Suprapubic skin (tissue), 4 donors: ENCODE measurements at regions not wholly inside any gene's neighbourhood (a gene's known extent, or its start where the extent isn't known, plus 50 kb on each side); places are given as distances from the start of the nearest gene placed in this dataset.

Experiments used
- DNase-seq, 2 donors: peaks; one replicate each; pipeline ENCODE4 v3.0.0-alpha.2; 2019; ENCODE audit warnings: low spot score in 2 of 2
- H3K27ac ChIP-seq: fragments of 200-600 bp; sonication (generic); one replicate; pipeline ENCODE4 v1.5.1; 2019
- H3K27me3 ChIP-seq: fragments of 200-600 bp; sonication (generic); one replicate; pipeline ENCODE4 v1.5.1; 2019
- H3K36me3 ChIP-seq: fragments of 200-600 bp; sonication (generic); one replicate; pipeline ENCODE4 v1.5.1; 2019
- H3K4me1 ChIP-seq: fragments of 200-600 bp; sonication (generic); one replicate; pipeline ENCODE4 v1.5.1; 2019
- H3K4me3 ChIP-seq: fragments of 200-600 bp; sonication (generic); one replicate; pipeline ENCODE4 v1.5.1; 2019; ENCODE audit warnings: mild to moderate bottlenecking
- H3K9me3 ChIP-seq: fragments of 200-600 bp; sonication (generic); one replicate; pipeline ENCODE4 v1.5.1; 2019
- EP300 ChIP-seq: sonication (generic); formaldehyde crosslinking; IDR thresholded peaks from one replicate; pipeline ENCODE4 v1.6.1; 2017; ENCODE audit warnings: antibody characterized with exemption
- POLR2A ChIP-seq, 2 donors: fragments of 450-650 bp; IDR thresholded peaks; one replicate each; pipeline ENCODE4 v1.6.1; 2017; ENCODE audit warnings: antibody characterized with exemption in 2 of 2, mild to moderate bottlenecking in 2 of 2, moderate library complexity in 2 of 2
- POLR2AphosphoS5 ChIP-seq, 3 donors: sonication (generic); formaldehyde crosslinking; IDR thresholded peaks; one replicate each; pipeline ENCODE4 v1.6.1; 2017; ENCODE audit warnings: antibody characterized with exemption in 3 of 3
- WGBS: methylation state at CpG from one replicate; pipeline ENCODE4 v1.1.5; 2018; 5-methylcytosine and 5-hydroxymethylcytosine counted together
- TF ChIP-seq, protein P1 (sequence below), 2 donors: fragments of 200-600 bp in 1 of 2; fragments of 450-650 bp in 1 of 2; sonication (generic) in 1 of 2; IDR thresholded peaks; one replicate each; pipeline ENCODE4 v1.5.1; 2016 to 2019; ENCODE audit warnings: antibody characterized with exemption in 2 of 2, mild to moderate bottlenecking in 1 of 2, moderate library complexity in 1 of 2

DNA sequence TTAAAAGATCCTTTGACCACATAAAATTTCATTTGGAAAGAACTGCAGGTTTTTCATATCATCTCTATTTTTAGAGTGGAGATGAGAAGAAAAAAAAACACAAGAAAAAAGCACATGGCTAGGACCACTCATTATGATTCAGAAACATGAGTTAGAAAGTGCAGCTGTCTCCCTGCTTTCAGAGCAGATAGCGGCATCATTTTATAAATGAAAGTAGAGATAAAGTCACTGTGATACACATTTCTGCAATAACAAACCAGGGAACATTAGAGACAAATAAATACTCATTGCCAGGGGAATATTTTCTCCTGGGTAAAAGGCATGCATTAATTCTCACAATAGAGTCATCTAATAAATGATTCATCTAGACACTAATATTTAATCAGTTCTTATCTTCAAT lies 87.5 kb upstream of the PLPPR4 start:
- no peaks in the 10 kb centered on the region for H3K9me3 ChIP-seq
- DNase-seq: no peak
- no peak overlapping the region for H3K4me3 ChIP-seq
- no peak for TF ChIP-seq POLR2A (IDR thresholded peaks at IDR 0.05)
- TF ChIP-seq POLR2AphosphoS5 (IDR thresholded peaks at IDR 0.05): no peak
- no peak for TF ChIP-seq EP300
- TF ChIP-seq, protein P1, sequence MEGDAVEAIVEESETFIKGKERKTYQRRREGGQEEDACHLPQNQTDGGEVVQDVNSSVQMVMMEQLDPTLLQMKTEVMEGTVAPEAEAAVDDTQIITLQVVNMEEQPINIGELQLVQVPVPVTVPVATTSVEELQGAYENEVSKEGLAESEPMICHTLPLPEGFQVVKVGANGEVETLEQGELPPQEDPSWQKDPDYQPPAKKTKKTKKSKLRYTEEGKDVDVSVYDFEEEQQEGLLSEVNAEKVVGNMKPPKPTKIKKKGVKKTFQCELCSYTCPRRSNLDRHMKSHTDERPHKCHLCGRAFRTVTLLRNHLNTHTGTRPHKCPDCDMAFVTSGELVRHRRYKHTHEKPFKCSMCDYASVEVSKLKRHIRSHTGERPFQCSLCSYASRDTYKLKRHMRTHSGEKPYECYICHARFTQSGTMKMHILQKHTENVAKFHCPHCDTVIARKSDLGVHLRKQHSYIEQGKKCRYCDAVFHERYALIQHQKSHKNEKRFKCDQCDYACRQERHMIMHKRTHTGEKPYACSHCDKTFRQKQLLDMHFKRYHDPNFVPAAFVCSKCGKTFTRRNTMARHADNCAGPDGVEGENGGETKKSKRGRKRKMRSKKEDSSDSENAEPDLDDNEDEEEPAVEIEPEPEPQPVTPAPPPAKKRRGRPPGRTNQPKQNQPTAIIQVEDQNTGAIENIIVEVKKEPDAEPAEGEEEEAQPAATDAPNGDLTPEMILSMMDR (IDR thresholded peaks at IDR 0.05): no peak
- 72% methylated on average over 1 of the region's 1 CpG for WGBS
- no peaks in the 10 kb centered on the region for H3K27me3 ChIP-seq
- H3K36me3 ChIP-seq: no peaks in the 10 kb centered on the region
- H3K4me1 ChIP-seq: peaks cover 6% of the 10 kb centered on the region
- H3K27ac ChIP-seq: no peak overlapping the region

DNA sequence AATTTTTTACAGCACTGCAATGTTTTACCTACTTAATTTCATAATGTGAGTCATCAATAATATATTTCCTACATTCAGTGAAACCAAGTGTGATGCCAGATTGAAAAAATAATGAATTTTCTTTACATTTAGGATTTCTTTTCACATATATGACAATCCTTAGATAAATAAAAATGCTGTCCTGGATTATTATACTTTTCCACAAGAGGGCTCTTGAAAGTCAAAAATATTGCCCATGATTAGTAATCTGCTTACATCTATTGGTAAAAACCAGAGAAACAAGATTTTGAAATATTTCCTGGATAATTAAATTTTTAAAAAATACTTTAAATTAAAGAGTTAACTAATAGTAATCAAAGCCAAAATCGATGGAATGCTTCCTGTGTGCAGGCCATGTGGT lies 86.8 kb upstream of the PLPPR4 start:
- Histone ChIP-seq H3K27ac (no peak overlapping the region), H3K36me3 (no peaks in the 10 kb centered on the region), H3K9me3 (no peaks in the 10 kb centered on the region), H3K4me1 (peaks cover 6% of the 10 kb centered on the region), H3K4me3 (no peak overlapping the region), H3K27me3 (no peaks in the 10 kb centered on the region)
- no peak for TF ChIP-seq EP300
- TF ChIP-seq, protein P1 (IDR thresholded peaks at IDR 0.05): no peak
- TF ChIP-seq POLR2AphosphoS5 (IDR thresholded peaks at IDR 0.05): no peak
- TF ChIP-seq POLR2A (IDR thresholded peaks at IDR 0.05): no peak
- DNase-seq: no peak
- 35% methylated on average over 1 of the region's 1 CpG for WGBS

DNA sequence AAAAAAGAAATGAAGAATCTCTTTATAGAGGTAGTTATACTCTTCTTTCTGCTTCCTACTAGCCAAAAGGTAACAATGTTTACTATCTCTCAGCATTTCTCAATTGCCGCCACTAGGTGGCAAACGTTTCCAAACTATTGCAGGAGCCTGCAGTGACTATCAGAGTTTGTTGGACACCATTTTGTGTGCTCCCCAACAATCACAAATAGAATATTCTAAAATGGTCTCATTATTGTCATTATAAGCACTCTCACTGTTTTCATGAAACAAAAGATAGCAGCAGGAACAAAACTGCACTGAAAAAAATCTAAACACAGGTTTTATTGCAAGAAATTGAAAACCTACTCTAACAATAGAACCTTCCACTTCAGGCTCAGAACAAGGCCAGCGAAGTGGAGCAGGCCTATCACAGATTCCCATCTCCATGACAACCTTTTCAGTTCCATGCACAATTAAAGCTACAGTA lies 83.9 kb upstream of the PLPPR4 start:
- 7% methylated on average over 3 of the region's 3 CpGs for WGBS
- Histone ChIP-seq H3K4me3 (no peak overlapping the region), H3K9me3 (no peaks in the 10 kb centered on the region), H3K4me1 (peaks cover 6% of the 10 kb centered on the region), H3K27ac (no peak overlapping the region), H3K36me3 (no peaks in the 10 kb centered on the region), H3K27me3 (no peaks in the 10 kb centered on the region)
- DNase-seq: peak; percentile 77 to 83
- TF ChIP-seq EP300 (no peak), POLR2A (IDR thresholded peaks at IDR 0.05) (no peak)
- TF ChIP-seq, protein P1 (IDR thresholded peaks at IDR 0.05): peak; percentile 59 to 64

DNA sequence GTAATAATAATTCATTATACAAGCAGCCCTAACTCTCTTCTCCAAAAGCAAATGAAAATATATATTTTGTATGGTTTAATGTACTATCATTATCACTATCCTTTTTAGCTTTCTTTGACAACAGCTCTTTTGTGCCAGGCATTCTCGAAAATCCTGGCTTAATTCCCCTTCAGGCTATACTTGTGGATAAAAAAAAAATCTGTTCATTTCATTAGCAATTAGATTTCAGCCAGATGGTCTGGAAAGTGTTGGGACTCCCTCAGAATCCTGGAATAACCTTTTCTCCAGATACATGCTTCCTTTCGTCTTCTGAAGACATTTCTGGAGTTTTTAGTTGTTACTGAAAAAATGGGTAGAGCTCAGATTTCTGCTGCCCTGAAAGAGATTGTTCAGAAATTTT lies 83.4 kb upstream of the PLPPR4 start:
- no peak for DNase-seq
- H3K9me3 ChIP-seq: no peaks in the 10 kb centered on the region
- H3K4me3 ChIP-seq: no peak overlapping the region
- H3K36me3 ChIP-seq: no peaks in the 10 kb centered on the region
- 35% methylated on average over 2 of the region's 2 CpGs for WGBS
- H3K27ac ChIP-seq: no peak overlapping the region
- H3K27me3 ChIP-seq: no peaks in the 10 kb centered on the region
- TF ChIP-seq, protein P1 (IDR thresholded peaks at IDR 0.05): no peak
- TF ChIP-seq POLR2A (IDR thresholded peaks at IDR 0.05): no peak
- TF ChIP-seq POLR2AphosphoS5 (IDR thresholded peaks at IDR 0.05): no peak
- TF ChIP-seq EP300: no peak
- H3K4me1 ChIP-seq: peaks cover 6% of the 10 kb centered on the region

DNA sequence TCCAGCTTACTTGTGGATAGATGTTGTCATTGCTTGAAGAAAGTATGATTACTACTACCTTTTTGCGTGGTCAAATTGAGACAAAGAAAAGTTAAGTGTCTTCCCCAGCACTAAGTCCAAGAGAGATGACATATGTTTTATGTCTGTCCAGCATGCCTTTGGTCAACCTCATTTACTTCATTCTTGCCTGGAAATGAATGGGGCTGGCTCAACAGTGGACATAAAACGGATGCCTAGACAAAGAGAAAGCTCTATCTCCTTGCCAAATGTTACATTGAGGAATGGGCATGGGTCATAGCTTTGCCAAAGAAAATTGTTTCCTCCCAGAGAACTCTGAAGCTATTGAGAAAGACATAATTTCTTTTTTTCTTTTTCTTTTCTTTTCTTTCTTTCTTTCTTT lies 82.4 kb upstream of the PLPPR4 start:
- H3K27me3 ChIP-seq: no peaks in the 10 kb centered on the region
- no peak overlapping the region for H3K4me3 ChIP-seq
- 75% methylated on average over 2 of the region's 2 CpGs for WGBS
- H3K27ac ChIP-seq: no peak overlapping the region
- TF ChIP-seq, protein P1 (IDR thresholded peaks at IDR 0.05): no peak
- TF ChIP-seq POLR2AphosphoS5 (IDR thresholded peaks at IDR 0.05) (no peak), POLR2A (IDR thresholded peaks at IDR 0.05) (no peak), EP300 (no peak)
- DNase-seq: no peak
- no peaks in the 10 kb centered on the region for H3K36me3 ChIP-seq
- no peaks in the 10 kb centered on the region for H3K9me3 ChIP-seq
- H3K4me1 ChIP-seq: peaks cover 6% of the 10 kb centered on the region
